ENCODE measurements at regions not wholly inside any gene's neighbourhood (a gene's known extent, or its start where the extent isn't known, plus 50 kb on each side); places are given as distances from the start of the nearest gene placed in this dataset.
"Not testable (repeated sequence)": the region's sequence is repeated elsewhere in the genome, so short reads cannot be mapped to it uniquely, and the experiment has no call there.

GRCh38 chr10:29774475-29774874 is 139.7 kb upstream of the SVIL start:
- Histone ChIP-seq H3K9me3 (no peaks in the 10 kb centered on the region), H3K36me3 (ENCODE audit: insufficient read depth in 1 of 2, low read depth in 1 of 2) (no peaks in the 10 kb centered on the region), H3K27me3 (ENCODE audit: insufficient read depth in 3 of 3, low read length in 2 of 3) (no peaks in the 10 kb centered on the region), H3K4me1 (peaks cover 6% of the 10 kb centered on the region), H3K4me3 (no peak overlapping the region), H3K27ac (no peak overlapping the region)
- ATAC-seq (peak in 2 of 4 donors; percentile 19 to 53), DNase-seq (no peak)
- intact Hi-C loops (cut with DNase I) = no loop called here
- 32 to 63% (median 46%) methylated on average over 2 of the region's 2 CpGs for WGBS, 3 donors
- no peak for TF ChIP-seq CTCF (IDR thresholded peaks at IDR 0.05)

GRCh38 chr10:29773675-29774091 is 138.9 kb upstream of the SVIL start:
- no peaks in the 10 kb centered on the region for H3K36me3 ChIP-seq (ENCODE audit: insufficient read depth in 1 of 2, low read depth in 1 of 2)
- H3K27me3 ChIP-seq (ENCODE audit: insufficient read depth in 3 of 3, low read length in 2 of 3) = no peaks in the 10 kb centered on the region
- H3K9me3 ChIP-seq = no peaks in the 10 kb centered on the region
- H3K4me1 ChIP-seq = peaks cover 6% of the 10 kb centered on the region
- intact Hi-C loops (cut with DNase I) = no loop called here
- DNase-seq (no peak), ATAC-seq (no peak)
- H3K27ac ChIP-seq = no peak overlapping the region
- no peak for TF ChIP-seq CTCF (IDR thresholded peaks at IDR 0.05)
- WGBS, 3 donors = 92 to 100% (median 100%) methylated on average over 1 of the region's 1 CpG
- no peak overlapping the region for H3K4me3 ChIP-seq

GRCh38 chr10:29772403-29772802 is 137.6 kb upstream of the SVIL start:
- intact Hi-C loops (cut with DNase I) = no loop called here
- DNase-seq (no peak), ATAC-seq (no peak)
- Histone ChIP-seq H3K4me3 (no peak overlapping the region), H3K27ac (no peak overlapping the region), H3K9me3 (no peaks in the 10 kb centered on the region), H3K4me1 (peaks cover 6% of the 10 kb centered on the region), H3K27me3 (ENCODE audit: insufficient read depth in 3 of 3, low read length in 2 of 3) (no peaks in the 10 kb centered on the region), H3K36me3 (ENCODE audit: insufficient read depth in 1 of 2, low read depth in 1 of 2) (no peaks in the 10 kb centered on the region)
- no peak for TF ChIP-seq CTCF (IDR thresholded peaks at IDR 0.05)
- WGBS, 3 donors = 71 to 73% (median 71%) methylated on average over 5 of the region's 5 CpGs

GRCh38 chr10:29771376-29771775 is 136.6 kb upstream of the SVIL start:
- Histone ChIP-seq H3K36me3 (ENCODE audit: insufficient read depth in 1 of 2, low read depth in 1 of 2) (no peaks in the 10 kb centered on the region), H3K27ac (no peak overlapping the region), H3K9me3 (no peaks in the 10 kb centered on the region), H3K4me1 (peaks cover 6% of the 10 kb centered on the region), H3K4me3 (no peak overlapping the region), H3K27me3 (ENCODE audit: insufficient read depth in 3 of 3, low read length in 2 of 3) (no peaks in the 10 kb centered on the region)
- DNase-seq (no peak), ATAC-seq (no peak)
- intact Hi-C loops (cut with DNase I) = no loop called here
- no peak for TF ChIP-seq CTCF (IDR thresholded peaks at IDR 0.05)
- 88 to 90% (median 89%) methylated on average over 5 of the region's 5 CpGs for WGBS, 3 donors

GRCh38 chr10:29769277-29769676 is 134.5 kb upstream of the SVIL start:
- DNase-seq; intact Hi-C loops (cut with DNase I); H3K27ac ChIP-seq; ATAC-seq; H3K36me3 ChIP-seq (ENCODE audit: insufficient read depth in 1 of 2, low read depth in 1 of 2); H3K4me1 ChIP-seq; H3K4me3 ChIP-seq; H3K9me3 ChIP-seq; H3K27me3 ChIP-seq (ENCODE audit: insufficient read depth in 3 of 3, low read length in 2 of 3): not testable (repeated sequence)
- WGBS, 3 donors = 93 to 95% (median 93%) methylated on average over 3 to 4 of the region's 4 CpGs
